GM19238 (cell line): ENCODE measurements at regions not wholly inside any gene's neighbourhood (a gene's known extent, or its start where the extent isn't known, plus 50 kb on each side); places are given as distances from the start of the nearest gene placed in this dataset.
"Not testable (repeated sequence)": the region's sequence is repeated elsewhere in the genome, so short reads cannot be mapped to it uniquely, and the experiment has no call there.

Experiments used
- DNase-seq: peaks from one replicate; pipeline ENCODE4 v3.0.0; 2011; ENCODE audit warnings: low spot score; ENCODE audit not compliant: insufficient read length

DNA sequence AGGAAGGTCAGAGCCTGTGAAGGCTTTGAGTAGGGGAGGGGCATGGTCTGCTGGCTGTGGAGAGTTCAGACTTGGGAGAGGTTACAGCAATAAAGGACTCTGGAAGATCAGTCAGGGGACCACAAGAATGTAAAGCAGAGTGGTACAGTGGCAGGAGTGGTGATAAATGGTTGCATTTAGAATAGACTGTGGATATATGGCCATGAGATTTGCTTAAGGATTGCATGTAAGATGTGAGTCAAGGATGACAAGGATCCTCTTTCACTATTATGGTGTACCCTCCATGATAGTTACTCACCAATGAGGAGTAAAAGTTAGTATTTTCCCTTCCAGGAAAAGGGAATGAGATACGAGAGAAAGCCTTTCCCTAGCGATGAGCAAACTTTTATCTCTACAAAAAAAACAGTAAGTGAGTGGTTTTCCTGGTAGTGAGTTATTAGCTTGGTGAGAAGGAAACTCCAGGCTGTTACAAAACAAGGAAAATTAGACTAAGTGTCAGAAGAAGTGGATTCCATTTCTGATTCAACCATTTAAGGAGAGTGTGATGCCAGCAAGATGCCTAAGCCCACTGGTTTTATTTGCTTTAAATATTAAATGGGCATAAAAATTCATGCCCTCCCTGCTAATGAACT is 818.0 kb upstream of the ACVR2A start:
- DNase-seq = no peak

DNA sequence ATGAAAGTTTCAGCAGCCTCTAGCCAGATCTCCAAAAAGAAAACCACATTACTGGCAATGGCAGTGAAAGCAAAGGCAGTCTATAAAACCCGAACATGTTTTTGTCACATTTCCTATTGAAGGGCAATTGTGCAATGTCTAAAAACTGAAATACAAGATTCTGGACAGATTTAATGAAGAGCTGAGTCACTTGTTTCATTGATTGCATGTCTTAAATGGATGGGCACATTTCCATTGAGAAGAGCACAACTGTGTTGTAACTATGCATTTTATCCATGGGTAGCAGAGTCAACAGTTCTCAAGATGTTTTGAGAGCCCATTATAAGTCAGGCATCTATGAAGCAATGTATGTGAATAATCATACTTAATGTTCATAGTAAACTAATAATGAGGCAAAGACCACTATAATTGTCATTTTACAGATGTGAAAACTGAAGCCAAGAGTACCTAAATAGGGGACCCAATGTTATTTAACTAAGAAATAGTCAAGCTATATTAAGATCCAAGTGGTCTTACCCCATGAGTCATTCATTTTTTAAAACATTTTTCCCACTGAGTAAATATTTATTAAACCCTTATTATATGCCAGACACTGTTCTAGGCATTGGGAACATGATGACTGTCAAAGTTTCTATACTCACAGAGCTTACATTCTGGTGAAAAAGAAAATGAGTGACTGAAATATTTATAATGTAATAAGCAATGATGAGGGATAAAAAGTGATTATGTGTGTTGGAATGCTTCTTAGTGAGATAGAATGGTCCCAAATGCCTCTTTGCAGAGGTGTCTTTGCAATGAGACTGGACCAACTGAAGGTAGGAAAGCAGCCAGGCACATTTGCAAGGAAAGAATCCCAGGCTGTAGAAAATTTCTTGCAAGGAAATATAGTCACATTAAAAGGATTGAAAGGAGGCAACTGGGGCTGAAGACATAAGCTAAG is 818.9 kb upstream of the ACVR2A start:
- DNase-seq = no peak

DNA sequence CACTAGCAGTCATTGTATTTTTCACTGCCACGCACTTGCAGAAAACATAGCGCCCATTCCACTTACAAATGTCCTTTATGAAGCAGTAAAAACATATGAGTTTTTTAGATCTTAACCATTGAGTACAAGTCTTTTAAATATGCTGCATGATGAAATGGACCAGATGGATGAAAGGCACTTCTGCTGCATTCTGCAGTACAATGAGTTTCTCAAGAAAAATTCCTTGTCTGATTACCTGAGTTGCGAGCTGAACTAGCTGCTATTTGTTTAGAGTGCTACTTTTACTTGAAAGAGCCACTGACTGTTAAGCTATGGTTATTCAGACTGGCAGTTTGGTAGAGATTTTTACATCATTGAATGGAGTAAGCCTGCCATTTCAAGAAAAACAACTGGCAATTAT is 825.5 kb upstream of the ACVR2A start:
- DNase-seq = no peak

DNA sequence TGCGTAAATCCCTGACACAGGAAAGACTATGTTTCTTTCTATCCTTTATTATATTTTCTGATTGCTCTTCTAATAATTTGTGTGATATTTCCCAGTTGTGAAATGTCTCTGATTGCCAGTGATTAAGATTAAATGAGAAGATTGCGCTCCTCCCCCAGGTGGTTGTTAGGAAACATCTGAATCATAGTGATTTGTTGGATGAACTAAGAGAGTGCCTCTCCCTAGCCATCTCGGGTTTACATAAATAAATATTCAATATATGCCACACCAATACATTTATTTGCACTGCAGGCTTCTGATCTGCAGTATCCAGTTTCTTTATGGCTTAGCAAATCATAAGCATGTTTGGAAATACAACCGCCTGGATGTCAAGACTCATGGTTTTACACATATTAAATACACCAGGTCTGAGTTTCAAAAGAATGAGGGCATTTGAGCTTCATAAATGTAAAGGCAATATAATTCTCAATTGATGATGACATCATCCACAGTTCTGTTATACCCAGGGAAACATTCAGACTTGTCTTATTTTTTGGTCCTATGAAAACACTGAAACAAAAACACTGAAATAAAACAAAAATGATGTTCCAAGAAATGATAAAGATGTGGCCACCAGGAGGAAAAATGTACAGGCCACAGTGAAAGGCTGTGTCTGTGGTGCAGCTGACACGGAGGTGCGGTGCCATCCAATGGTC is 826.7 kb upstream of the ACVR2A start:
- DNase-seq = no peak

DNA sequence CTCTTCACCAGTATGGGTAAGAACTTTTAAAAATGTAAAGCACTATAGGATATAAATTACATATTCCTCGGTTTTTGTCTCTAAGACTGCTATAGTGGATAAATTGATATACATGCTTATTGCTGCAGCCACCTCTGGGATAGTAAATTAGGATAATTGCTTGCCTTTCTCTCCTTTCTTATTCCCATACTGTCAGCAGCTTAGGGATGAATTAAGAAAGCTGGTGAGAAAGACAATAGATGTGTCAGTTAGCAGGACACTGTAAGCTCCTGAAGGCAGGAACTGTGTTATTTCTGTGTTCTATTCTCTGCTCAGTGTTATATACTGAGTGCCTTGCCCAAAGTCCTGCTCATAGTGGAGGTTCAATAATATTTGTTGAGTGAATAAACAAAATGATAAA is 828.6 kb upstream of the ACVR2A start:
- no peak for DNase-seq

DNA sequence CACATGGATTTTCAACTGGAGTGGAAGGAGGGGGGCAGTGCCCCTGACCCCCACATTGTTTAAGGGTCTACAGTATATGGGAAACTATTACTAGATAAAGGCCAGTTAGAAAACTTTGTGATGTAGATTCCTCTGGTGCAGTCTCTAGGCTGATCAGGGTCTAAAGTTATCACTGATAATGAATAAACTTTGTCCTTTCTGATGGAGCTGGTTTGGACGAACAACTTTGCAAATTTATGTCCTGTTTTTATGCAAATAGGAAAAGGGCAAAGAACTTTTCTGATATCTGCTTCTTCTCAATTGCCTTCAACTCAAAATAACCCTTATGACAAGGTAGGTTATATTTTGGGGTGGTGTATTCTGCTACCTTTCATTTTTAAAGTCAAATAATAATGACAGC is 829.2 kb upstream of the ACVR2A start:
- no peak for DNase-seq

DNA sequence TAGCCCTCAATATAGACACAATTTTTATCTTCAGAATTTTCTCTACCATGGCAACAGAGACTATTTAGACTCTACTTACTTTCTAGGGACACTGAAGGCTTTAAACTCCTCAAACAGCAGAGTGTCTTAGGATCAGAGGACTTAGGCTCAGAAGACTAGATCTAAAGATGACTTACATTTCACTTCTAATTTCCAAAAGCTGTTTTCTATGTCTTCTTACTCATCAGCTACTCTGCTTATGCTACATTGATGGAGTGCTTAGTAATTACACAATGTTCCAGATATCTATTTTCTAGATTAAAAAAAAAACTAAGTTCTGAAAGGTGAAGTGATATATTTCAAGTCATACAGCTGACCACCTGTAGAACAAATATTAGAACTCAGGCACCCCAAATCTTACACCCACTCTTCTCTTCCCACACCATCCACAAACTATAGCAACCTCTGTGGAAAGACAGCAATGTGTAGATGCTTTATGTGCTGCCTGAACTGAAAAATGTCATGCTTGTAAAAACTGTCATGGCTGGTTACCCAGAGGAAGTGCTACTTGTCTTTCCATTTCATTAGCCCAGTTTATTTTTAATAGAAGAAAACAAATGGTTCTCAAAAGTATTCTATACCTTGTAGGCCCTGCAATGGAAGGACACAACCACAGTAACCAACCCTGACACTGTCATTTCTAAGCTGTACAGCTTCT is 831.0 kb upstream of the ACVR2A start:
- DNase-seq = no peak

DNA sequence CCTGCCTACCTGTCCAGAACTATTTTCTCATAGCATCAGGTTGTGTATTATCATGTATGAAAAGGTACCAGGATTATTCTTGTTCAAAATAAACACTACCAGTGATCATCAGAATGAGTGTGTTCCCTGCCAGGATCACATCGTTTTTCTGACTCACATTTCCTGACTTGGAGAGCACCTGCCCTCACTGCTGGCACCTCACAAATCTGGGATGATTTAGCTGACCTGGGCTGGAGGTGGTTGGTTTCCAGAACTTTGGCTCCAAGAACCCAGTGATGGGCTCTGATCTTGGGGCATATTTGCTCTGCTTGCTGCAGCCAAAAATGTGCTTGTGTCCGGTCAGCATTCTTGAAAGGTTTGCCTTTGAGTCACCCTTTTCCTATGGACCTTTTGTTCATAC is 836.3 kb upstream of the ACVR2A start:
- no peak for DNase-seq

DNA sequence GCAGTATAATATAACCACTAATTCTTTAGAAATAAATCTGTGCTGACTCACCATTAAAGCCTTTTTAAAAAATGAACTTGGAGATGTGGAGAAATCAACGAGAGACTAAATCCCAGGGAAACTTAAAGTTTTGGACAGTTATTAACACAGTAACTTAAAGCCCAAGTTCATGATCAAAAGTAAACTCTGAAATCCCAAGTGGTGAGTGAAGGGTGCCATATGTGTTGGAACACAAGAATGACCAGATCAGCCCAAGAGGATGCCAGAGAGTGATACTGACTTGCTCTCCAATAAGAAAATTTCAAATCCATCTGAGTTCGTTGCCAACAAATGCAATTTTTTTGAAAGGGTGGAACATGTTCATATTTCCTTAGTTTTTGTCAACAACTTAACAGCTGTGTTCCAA is 838.1 kb upstream of the ACVR2A start:
- no peak for DNase-seq

DNA sequence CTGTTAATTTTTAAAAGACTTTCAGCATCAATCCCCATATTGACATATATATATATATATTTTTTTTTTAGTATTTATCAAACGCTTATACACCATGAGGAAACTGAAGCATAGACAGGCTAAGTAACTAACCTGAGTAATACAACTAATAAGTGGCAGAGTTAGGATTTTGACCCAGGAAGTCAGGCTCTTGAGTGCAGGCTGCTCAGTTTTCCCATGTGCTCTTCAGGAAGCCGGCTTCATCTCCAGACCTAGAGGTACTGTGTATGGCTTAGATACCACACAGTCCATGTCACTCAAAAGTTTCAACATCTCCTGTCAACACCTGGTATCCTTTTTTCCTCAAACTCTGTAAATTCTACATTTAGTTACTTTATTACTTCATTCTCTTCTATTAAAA is 841.7 kb upstream of the ACVR2A start:
- DNase-seq = no peak

DNA sequence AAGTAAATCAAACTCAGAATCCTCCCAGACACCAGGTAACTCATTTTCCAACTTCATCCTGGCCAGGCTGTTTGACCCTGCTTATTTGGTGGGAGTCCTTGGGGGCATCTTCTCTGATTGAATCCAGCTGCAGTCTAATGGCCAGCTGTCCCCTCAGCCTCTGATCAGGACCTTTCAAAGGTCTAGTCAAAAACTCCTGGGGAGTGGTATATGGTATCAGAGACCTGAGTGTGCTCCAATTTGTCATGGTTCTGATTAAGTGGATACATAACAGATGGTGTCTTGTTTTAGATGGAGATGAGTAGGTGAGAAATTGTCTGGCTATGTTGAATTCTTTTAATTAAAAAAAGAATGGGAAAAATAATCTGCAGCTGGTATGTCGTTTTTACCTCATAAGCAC is 842.6 kb upstream of the ACVR2A start:
- no peak for DNase-seq

DNA sequence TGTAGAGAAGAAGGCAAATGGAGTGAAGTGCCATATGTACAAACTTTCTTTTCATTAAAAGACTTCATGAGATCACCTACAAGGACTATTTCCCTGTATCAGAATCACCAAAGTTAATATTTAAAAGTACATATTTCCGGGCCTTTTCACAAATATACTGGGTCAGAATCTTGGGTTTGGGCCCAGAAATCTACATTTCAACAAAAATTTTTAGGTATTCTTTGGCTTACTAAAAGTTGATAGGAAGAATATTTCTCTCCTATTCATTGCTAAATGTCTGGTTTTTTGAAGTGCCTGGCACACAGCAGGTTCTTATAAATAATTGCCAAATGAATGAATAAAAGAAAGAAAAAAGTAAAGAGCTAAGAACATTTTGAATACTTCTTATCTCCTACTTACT is 843.8 kb upstream of the ACVR2A start:
- DNase-seq = no peak

DNA sequence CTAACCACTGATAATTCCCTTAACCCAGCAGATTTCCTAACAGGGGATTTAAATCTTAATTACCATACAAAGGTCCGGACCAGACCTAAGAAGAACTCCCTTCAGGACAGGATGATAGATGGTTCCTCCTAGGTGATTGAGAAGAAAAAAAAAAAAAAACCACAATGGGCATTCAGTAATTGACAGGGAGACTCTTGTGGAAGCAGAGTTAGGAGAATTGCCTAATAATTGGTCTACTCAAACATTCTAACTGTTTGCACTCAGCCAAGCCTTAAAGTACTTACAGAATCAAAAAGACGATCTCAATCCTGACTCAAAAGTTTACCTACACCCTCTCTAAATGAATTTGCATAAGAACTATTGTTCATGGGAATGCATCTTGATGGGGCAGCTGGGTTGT is 844.7 kb upstream of the ACVR2A start:
- DNase-seq = not testable (repeated sequence)

DNA sequence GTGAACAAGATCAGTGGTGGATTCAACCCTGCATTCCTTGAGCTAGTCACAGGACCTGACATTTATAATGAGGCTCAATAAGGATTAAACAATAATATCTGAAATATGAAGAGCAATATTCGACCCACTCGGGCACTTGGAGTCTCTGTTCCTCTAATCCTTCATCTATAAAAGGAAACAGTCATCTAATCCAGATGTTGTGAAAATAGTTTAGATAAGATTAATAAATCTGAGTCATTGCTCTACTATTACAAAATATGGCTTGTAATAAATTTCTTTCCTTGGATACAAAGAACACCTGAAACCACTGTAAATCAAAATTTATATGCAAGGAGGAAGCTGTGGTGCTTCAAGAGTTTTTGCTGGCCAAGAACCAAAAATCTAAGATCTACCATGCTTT is 846.9 kb upstream of the ACVR2A start:
- no peak for DNase-seq

DNA sequence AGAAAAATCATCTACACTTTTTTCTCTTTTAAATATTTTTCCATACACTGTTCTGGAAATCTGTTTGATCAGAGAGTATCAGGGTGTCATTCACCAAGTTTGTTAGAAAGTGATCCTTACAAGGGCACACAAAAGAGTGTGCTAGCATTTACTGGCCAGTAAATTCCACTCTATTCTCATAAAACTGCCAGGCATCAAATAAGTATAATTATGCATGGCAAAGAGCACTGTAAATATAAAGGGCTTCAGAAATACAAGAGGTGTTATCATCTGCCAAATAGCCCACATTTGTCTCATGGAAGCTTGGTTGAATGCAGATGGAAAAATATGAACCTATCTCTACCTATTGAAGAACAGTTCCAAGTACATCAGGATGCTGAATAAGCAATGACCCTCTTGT is 847.3 kb upstream of the ACVR2A start:
- DNase-seq = no peak

DNA sequence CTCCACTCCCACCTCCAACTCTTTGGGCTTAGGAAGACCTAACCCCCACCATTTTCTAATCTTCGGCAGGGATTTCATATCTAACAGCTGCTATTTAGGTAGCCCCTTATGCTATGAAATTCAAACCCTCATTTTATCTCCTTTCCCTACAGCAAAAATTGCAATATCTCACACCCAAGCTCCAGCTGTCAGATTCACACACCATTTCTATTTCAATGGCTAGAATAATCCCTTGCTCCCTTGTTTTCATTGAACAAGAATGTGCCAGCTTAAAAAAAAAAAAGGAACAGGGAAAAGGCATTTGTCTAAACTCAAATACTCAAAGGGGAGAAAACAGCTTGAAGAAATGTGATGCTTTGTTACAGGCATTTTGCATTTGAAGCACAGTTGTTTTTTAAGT is 850.6 kb upstream of the ACVR2A start:
- DNase-seq = no peak

DNA sequence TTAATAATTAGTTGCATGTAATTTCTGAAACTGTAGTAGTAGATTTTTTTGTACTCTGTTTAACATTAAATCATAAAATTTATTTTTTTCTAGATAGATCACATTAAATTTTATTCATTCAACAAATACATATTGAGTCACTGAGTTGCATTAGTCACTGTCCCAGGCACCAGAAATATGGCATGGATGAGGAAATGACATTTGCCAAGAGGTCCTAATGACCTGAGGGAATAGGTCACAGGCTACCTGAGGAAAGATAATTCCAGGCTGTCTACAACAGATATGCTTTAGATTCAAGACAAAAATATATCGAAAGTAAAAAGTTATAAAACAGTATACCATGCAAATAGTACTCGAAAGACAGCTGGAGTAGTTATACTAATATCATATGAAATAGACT is 852.4 kb upstream of the ACVR2A start:
- no peak for DNase-seq

DNA sequence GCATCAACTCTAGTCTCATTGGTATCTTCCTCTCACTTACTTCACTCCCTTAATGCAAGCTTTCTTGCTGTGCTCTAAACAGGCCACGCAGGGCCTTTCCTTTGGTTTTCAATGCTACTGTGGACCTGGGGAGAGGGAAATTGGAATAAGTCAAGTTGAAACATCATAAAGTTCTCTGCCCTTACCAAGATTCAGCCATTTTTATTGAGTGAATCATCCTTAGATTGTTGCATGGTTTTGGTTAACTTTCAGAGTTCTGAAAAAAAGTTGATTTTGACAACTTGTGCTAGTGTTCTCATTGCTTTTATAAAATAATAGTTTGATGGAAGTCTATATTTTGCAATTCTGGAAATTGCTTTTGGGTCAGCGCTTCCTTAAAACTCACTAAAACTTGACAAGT is 852.8 kb upstream of the ACVR2A start:
- no peak for DNase-seq

DNA sequence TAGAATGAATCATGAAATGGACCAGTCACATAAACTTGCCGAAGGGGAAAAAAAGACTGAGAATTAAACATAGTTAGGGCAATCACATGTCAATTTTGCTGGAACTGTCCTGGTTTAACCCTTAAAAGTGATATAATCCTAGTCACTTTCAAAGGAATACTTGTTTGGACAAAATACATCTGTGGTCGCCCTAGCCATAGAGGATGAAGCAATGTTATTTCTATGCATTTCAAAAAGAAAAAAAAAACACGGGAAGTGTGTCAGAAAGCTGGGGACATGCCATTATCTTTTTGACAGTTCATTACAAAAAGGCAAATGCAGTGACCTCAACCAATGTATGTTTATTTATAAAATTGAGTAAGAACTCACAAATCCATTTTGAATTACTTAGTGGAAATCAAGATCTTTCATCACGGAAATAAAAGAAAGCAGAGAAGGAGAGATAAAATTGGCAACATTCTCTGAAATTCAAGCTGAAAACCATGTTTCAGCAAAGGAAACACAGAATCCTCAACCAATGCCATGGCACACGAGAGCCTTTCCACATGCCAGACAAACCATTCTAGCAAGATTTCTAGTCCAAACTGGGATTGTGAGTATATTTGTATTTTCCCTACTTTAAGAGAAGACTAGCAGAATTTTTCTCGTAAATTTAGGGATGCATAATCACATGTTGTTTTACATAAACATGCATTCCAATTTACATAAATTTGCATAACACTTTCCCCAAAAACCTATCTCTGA is 854.3 kb upstream of the ACVR2A start:
- DNase-seq = no peak

DNA sequence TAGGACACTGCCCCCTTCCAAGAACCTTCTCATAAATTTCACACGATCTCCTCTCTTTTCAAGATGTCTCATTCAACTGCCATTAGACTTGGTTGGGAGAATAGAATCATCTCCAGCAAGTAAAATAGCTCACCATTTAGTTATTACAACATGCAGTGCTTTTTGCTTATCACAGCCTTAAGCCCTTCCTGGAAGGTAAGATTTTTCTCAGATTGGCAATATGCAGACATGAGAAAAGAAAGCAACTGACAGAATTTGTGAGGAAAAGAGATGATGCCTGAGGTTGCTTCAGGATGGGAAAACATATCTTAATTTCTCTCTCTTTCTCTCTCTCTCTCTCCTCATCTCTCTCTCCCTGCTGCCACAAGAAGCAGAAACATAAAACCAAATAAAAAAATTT is 855.1 kb upstream of the ACVR2A start:
- no peak for DNase-seq

DNA sequence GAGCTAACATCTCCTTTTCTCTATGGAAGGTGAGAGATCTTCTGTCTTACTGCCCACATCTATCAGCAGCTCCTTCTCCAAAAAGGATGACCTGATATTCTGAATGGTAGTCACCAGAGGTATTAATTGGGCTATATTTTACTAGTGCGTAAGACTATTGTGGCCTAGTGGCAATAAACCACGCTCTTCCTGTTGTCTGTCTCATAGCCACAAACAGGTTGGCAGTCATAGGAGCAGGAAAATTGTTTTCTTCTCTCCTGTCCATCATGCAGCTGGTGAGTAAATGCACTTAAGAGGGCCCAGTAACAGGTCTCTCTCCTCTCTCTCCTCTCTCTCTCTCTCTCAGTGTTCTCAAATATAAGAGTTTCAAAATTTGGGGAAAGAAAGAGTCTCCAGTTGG is 856.8 kb upstream of the ACVR2A start:
- no peak for DNase-seq
